SK-N-SH treated with all-trans-retinoic acid at 6 μM for 48 hours (cell line): ENCODE measurements at regions not wholly inside any gene's neighbourhood (a gene's known extent, or its start where the extent isn't known, plus 50 kb on each side); places are given as distances from the start of the nearest gene placed in this dataset.

Experiments used
- ARNTL ChIP-seq: fragments of 450-650 bp; formaldehyde crosslinking; IDR thresholded peaks from 2 replicates; pipeline ENCODE4 v1.5.0; 2020; ENCODE audit warnings: low read depth, mild to moderate bottlenecking, moderate library complexity, borderline replicate concordance
- CREB5 ChIP-seq: fragments of 250-450 bp; sonication (Bioruptor Pico); IDR thresholded peaks from 2 replicates; pipeline ENCODE4 v1.5.1; 2020; ENCODE audit warnings: low read depth, mild to moderate bottlenecking, moderate library complexity
- ESRRG ChIP-seq: fragments of 250-450 bp; sonication (Bioruptor Pico); IDR thresholded peaks from 2 replicates; pipeline ENCODE4 v1.6.1; 2021; ENCODE audit warnings: mild to moderate bottlenecking
- GLIS3 ChIP-seq: fragments of 250-450 bp; sonication (Bioruptor Pico); IDR thresholded peaks from 2 replicates; pipeline ENCODE4 v1.5.0; 2020; ENCODE audit warnings: mild to moderate bottlenecking, moderate library complexity
- SNAI2 ChIP-seq: fragments of 250-450 bp; sonication (Bioruptor Pico); IDR thresholded peaks from 2 replicates; pipeline ENCODE4 v1.5.0; 2020; ENCODE audit warnings: mild to moderate bottlenecking, moderate library complexity
- TCF4 ChIP-seq: fragments of 250-450 bp; sonication (Bioruptor Pico); IDR thresholded peaks from 2 replicates; pipeline ENCODE4 v1.8.0; 2021; ENCODE audit warnings: mild to moderate bottlenecking, moderate library complexity, borderline replicate concordance
- ZC3H10 ChIP-seq: fragments of 250-450 bp; sonication (Bioruptor Pico); IDR thresholded peaks from 2 replicates; pipeline ENCODE4 v1.5.1; 2021; ENCODE audit warnings: mild to moderate bottlenecking, moderate library complexity
- ZFP3 ChIP-seq: fragments of 250-450 bp; sonication (Bioruptor Pico); IDR thresholded peaks from 2 replicates; pipeline ENCODE4 v1.5.0; 2020; ENCODE audit warnings: mild to moderate bottlenecking, moderate library complexity
- ZFP30 ChIP-seq: fragments of 450-650 bp; formaldehyde crosslinking; IDR thresholded peaks from 2 replicates; pipeline ENCODE4 v1.5.0; 2022; ENCODE audit warnings: mild to moderate bottlenecking, moderate library complexity
- TF ChIP-seq, protein P1 (sequence below): fragments of 250-450 bp; sonication (Bioruptor Pico); IDR thresholded peaks from 2 replicates; pipeline ENCODE4 v1.8.0; 2020; ENCODE audit warnings: mild to moderate bottlenecking, moderate library complexity, borderline replicate concordance
- TF ChIP-seq, protein P2 (sequence below): fragments of 250-450 bp; sonication (Bioruptor Pico); IDR thresholded peaks from 2 replicates; pipeline ENCODE4 v1.5.0; 2020; ENCODE audit warnings: mild to moderate bottlenecking, moderate library complexity

DNA sequence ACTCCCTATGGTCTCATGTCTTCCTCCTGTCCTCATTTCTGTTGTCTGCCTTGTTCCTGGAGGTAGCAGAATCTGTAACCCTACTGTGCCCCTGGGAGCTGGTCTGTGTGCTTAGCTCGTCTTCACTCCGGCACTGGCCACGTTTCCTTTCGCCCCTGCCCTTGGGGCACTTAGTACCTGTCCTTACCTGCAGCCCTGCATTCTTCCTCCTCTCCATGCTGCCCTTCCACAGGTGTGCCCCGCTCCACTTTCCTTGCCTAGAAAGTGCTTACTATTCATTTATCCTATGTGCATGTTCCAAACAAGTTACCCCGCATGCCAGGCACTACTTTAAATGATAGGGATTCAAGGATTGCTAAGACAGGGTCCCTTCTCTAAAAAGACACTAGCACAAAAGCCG lies 199.9 kb upstream of the ZMIZ1 start:
- no peak for TF ChIP-seq ZC3H10
- TF ChIP-seq ARNTL (CRISPR knock-in tag), result no peak
- TF ChIP-seq ZFP30 (CRISPR knock-in tag), result no peak
- TF ChIP-seq ZFP3 (CRISPR knock-in tag), result no peak
- TF ChIP-seq, protein P1, sequence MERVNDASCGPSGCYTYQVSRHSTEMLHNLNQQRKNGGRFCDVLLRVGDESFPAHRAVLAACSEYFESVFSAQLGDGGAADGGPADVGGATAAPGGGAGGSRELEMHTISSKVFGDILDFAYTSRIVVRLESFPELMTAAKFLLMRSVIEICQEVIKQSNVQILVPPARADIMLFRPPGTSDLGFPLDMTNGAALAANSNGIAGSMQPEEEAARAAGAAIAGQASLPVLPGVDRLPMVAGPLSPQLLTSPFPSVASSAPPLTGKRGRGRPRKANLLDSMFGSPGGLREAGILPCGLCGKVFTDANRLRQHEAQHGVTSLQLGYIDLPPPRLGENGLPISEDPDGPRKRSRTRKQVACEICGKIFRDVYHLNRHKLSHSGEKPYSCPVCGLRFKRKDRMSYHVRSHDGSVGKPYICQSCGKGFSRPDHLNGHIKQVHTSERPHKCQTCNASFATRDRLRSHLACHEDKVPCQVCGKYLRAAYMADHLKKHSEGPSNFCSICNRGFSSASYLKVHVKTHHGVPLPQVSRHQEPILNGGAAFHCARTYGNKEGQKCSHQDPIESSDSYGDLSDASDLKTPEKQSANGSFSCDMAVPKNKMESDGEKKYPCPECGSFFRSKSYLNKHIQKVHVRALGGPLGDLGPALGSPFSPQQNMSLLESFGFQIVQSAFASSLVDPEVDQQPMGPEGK (CRISPR knock-in tag), result no peak
- no peak for TF ChIP-seq CREB5
- TF ChIP-seq ESRRG, result no peak
- TF ChIP-seq GLIS3 (CRISPR knock-in tag), result no peak
- no peak for TF ChIP-seq SNAI2 (CRISPR knock-in tag)
- TF ChIP-seq, protein P2, sequence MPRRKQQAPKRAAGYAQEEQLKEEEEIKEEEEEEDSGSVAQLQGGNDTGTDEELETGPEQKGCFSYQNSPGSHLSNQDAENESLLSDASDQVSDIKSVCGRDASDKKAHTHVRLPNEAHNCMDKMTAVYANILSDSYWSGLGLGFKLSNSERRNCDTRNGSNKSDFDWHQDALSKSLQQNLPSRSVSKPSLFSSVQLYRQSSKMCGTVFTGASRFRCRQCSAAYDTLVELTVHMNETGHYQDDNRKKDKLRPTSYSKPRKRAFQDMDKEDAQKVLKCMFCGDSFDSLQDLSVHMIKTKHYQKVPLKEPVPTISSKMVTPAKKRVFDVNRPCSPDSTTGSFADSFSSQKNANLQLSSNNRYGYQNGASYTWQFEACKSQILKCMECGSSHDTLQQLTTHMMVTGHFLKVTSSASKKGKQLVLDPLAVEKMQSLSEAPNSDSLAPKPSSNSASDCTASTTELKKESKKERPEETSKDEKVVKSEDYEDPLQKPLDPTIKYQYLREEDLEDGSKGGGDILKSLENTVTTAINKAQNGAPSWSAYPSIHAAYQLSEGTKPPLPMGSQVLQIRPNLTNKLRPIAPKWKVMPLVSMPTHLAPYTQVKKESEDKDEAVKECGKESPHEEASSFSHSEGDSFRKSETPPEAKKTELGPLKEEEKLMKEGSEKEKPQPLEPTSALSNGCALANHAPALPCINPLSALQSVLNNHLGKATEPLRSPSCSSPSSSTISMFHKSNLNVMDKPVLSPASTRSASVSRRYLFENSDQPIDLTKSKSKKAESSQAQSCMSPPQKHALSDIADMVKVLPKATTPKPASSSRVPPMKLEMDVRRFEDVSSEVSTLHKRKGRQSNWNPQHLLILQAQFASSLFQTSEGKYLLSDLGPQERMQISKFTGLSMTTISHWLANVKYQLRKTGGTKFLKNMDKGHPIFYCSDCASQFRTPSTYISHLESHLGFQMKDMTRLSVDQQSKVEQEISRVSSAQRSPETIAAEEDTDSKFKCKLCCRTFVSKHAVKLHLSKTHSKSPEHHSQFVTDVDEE (CRISPR knock-in tag), result no peak
- TF ChIP-seq TCF4, result no peak
